Activated CD8-positive, alpha-beta memory T cell treated with anti-CD3 and anti-CD28 coated beads, Interleukin-2, amount 50 U/mL, for 1 hour (primary cell): ENCODE measurements at regions not wholly inside any gene's neighbourhood (a gene's known extent, or its start where the extent isn't known, plus 50 kb on each side); places are given as distances from the start of the nearest gene placed in this dataset.

Experiments
- DNase-seq: peaks from one replicate; pipeline ENCODE4 v3.0.0-alpha.2; 2020; ENCODE audit errors: extremely low read depth

DNA sequence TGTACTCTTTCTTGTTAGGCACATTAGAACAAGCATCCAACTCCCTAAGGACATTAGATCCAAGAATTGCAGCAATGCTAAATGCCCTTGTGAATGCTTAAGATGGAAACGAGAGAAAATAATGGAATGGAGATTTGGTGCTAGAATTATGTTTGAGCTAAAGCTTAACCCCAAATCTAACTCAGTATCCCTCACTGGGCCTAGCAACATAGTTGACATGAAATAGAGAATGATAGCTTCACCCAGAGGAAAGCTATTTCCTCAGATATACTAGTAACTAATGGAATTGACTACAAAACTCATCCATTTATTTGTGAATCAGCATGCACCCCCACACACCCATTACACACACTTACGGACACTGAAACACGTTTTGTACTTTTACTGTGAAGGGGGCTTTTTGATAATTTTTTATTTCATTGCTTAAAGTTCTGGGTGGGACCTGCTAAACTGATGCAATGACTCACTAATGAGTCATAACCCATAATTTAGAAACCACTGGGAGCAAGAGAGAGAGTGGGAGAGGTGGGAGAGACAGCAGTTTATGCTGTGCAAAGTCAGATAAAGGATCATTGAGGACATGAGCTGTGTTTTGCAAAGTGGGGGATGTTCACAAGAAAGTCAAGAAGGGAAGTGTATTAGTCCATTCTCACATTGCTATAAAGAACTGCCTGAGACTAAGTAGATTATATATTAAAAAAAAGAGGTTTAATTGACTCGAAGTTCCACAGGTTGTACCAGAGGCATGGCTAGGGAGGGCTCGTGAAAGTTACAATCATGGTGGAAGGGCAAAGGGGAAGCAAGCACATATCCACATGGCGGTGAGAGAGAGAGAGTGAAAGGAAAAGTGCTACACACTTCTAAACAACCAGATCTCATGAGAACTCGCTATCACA is 382.7 kb downstream of the SFMBT2 start:
- no peak for DNase-seq

DNA sequence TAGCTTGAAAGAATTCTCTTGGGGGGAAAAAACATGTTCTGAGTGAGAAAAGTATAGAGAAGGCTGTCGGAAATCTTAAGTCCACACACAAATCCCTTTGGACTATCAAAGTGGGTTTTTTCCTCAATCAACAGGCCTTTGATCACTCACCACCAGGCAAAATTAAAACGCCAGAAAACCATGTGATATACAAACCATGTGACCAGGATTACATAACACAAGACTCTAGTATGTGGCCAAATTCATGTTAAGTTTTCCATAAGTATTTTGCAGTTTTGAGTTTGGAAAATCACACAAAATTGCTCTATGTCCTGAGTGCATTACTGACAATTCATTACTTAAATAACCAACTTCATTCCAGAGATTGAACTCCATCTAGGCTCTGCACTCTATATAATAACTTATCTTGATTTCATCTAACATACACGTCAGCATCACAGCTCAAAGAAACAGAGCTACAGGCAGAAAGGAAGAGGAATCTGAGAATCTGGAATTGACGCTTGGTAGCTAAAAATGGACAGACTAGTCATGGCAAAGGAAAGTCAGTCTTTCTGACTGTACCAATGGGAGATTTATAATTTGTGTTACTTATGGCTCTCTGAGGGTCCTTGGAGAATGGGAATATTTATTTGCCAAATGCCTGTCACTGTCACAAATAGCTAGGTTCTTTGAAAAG is 383.5 kb downstream of the SFMBT2 start:
- DNase-seq: no peak

DNA sequence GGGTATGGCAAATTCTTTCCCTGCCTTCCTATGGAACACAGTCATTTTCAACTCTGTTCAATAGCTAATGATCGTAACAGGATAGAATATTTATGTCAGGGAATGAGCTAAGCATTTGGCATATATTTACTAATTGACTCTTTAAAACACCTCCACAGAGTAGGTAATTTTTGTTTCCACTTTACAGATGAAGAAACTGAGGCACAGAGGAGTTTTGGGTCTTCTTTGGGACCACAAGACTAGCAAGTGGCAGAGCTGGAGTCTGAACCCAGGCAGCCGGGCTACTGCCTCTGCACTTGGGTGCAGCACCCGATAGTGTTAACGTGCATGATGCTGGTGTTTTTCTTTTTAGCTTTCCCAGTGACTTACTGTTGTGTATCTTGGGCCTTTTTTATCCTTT is 384.0 kb downstream of the SFMBT2 start:
- DNase-seq: no peak

DNA sequence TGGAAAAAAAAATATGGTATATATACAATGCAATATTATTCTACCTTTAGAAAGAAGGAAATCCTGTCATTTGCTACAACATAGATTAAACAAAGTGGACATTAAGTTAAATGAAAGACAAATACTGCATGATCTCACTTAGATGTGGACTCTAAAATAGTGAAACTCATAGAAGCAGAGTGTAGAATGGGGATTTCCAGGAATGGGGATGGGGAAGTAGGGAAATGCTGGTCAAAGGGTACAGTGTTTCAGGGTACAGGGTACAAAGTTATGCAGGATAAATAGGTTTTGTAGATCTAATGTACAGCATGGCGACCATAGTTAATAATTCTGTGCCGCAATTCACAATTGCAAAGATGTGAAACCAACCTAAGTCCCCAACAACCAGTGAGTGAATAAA is 385.5 kb downstream of the SFMBT2 start:
- DNase-seq: no peak

DNA sequence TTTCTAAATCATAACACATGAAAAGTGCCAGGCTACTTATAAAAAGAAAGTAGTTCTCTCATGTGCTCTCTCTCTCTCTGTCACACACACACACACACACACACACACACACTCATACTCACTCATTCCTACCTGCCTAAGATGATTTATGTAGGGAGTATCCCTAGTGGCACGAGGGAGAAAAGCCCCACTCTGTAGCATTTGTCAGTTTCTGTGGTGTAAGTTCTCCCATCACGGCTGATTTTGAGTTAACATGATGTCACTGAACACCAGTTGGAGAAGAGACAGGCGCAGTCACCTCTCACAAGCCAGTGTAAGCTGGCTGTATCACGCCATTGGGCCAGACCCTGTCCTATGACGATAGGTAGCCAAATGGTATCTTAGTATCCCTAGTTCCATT is 395.4 kb downstream of the SFMBT2 start:
- DNase-seq: no peak

DNA sequence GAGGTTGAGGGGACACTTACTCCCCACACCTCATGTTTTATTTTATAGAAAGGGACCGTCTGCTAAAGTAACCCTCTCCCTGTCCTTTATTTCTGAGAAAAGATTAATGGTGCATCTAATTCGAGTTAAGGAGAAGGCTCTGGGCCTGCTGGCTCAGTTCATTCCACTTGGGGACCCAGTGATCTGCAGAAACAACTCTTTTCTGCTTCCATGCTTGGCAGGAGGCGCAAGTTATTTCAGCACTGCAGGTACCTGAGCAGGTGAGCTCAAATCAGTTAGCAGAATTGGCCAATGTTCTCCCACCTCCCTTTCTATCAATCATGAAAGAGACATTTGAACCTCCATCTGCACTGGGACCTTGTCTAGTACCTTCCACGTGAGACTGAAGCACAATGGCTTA is 396.1 kb downstream of the SFMBT2 start:
- DNase-seq: no peak

DNA sequence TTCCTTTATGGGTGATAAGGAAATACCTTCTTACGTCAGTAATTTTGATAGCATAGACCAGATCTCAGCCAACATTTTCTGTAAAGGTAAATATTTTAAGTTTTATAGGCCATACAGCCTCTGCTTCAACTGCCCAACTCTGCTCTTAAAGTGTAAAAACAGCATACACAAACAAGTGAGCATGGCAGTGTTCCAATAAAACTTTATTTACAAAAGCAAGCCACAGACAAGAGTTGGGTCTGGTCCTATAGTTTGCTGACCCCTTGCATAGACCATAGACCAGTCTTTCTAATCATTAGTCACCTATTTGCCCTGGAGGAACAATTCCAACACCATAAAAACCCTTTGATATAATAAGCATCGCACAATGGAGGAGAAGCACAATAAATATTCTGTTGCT is 398.8 kb downstream of the SFMBT2 start:
- DNase-seq: no peak

DNA sequence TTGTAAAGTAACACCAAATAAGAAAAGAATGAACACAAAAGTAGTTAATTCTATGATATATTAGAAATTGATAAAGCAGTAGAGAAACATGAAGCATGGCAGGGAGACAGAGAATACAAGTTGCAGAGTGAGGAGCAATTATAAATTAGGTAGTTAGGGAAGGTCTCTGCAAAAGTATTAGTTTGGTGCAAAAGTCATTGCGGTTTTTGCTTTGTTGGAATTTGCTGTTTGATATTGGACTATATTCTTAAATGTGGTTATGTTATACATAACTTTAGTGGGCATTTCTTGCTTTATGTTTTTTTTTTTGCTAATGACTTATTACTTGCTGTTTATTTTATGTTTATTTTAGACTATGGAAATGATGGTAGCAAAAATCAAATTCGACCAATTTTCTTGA is 402.2 kb downstream of the SFMBT2 start:
- no peak for DNase-seq

DNA sequence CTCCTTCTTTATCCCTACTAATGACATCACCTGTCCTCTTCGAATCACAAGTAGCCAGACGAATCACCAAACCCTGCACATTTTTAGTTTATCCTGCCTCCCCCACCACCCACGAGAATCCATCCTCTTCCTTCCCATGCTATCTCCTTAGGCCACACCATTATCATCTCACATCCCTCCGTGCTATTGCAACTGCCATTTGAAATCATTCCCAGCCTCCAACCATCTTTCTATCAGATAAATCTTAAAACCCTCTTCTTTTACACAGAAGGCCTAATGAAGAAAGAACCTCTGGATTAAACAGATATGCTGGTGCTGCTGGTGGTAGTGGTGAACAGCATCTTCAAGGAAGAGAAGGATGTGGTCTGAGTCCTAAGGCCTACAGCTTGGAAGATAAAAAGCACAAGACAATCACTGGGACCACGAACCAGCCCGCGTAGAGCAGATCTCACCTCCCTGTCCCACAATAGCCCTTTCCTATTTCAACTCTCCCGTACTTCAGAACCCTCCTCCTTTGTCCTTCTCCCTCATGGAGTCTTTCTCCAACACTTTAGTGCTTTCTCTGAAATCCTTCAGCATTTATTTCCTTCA is 403.1 kb downstream of the SFMBT2 start:
- no peak for DNase-seq

DNA sequence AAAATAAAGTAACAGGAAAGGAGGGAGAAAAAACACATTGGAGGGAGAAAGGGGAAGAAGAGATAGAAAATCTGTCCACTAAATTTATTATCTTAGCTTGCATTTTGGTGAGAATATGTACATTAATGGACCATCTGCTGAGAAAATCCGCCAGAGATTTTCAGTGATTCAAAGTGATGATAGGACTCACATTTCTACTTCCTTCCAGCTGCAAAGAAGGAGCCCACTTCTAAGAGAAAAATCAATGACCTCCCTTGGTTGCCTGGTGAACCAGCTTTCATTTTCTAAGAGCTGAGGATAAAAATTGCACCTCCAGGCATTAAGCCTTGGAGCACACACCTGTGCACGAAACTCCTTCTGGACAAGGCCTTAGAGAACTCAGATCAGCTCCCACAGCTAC is 404.3 kb downstream of the SFMBT2 start:
- no peak for DNase-seq

DNA sequence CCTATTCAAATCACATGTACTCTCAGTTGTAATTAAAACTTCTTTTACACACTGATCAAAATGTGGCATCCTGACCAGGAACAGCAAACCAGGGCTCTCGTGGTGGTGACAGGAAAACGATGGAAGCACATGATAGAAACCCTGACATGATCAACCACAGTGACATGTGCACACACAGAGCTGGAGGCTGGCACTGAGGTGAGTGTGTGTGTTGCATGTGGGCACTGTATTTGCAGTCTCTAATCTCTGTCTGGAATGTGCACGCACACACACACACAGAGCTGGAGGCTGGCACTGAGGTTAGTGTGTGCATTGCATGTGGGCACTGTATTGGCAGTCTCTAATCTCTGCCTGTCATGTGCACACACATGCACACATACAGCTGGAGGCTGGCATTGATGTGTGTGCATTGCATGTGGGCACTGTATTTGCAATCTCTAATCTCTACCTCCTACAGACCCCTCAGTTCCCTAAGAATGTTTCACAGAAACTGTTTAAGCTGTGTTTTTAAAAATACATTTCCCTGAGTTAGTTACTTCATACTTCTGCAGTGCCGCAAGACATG is 406.9 kb downstream of the SFMBT2 start:
- DNase-seq: no peak

DNA sequence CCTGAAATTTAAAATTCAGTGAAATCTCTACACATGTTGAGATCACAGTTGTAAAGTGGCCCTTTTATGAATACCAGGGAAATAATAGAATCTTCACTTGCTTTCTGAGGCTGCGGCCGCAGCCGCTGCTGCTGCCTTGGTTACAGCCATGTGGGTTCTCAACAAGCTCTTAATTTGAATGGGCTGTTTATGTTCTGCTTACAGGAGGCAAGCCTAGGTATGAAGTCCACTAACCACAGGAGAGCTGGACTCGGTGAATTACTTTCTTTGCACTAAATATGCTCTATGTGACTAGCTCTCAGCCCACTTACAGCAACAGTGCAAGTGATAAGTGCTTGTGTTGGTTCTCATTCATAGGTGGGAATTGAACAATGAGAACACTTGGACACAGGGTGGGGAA is 410.8 kb downstream of the SFMBT2 start:
- no peak for DNase-seq

DNA sequence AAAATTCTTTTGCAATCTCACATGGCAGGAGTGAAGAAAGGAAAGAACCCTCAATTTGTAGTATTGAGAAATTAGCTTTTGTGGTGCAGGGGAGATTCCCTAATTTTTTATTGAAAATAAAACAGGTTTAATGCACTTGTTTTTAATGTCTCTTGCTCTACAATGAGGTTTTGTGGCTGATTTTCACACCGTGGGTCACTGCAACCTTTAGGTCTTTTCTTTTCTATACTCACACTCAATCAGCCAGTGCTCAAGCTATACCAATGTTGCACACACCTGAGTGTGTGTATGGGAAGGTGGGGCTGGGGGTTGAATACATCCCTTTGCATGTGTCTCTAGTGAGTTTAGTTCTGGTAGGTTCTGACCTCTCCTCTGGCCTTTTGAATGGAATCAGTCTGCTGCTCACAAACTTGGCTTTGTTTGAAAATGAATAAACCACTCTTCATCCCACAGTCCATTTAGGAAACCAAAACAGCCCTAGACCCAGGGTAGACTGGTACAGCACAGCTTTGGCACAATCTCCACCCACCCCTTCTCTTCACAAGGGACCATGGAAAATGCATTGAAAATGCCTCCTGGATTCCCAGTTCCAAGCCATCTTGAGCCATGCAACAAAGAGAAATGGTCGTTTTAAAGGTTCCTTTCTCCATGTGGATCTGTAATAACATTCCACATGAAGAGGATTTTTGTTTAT is 411.5 kb downstream of the SFMBT2 start:
- DNase-seq: no peak

DNA sequence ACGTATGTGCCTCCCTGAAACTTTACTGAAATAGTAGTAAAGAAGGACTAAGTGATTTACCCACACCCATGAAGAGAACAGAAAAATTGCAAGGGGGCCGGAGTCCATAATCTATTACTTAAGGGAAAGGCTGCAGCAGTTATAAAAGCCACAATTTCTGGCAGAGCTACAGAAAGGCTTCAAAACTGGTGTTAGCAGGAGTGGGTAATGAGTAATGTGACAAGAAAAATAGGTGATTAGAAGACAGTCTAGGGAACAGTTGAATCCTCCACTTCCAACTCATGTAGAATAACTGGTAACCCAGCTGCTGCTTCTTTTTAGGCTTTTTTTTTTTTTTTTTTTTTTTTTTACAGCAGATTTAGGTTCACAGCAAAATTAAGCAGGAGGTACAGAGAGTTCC is 413.3 kb downstream of the SFMBT2 start:
- no peak for DNase-seq

DNA sequence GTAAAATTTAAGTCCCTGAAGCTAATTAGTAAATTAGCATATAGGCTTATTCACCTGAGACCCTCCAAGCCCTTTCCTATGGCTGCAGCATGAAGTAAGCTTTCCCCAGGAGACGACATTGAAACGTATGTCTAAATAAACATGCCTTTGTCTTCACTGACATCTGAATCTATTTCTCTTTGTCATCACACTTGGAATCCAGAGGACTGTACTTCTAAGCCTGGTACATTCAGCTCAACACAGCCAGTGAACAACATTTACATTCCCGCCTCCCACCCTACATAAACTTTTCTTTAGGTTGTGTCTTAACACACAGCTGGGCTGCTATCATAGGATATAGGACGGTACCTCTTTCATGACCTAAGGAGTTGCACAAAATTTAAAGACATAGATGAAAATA is 414.4 kb downstream of the SFMBT2 start:
- no peak for DNase-seq

DNA sequence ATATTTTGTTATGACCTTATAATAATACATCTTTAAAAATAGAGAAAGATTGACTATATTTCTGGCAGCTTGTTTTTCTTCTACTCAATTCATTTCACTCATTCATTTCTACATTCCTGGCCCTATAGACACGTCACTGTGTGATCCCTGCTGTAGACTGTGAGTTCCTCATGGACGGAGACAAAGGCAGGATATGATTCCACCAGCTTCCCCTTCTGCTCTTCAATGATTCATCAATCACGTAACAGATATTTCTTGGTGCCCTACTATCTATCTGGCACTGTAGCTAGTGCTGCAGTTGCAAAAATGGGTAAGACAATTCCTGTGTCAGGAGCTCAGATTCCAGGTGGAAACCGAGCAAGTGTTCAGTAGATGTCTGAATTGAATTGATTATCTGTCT is 415.0 kb downstream of the SFMBT2 start:
- DNase-seq: no peak

DNA sequence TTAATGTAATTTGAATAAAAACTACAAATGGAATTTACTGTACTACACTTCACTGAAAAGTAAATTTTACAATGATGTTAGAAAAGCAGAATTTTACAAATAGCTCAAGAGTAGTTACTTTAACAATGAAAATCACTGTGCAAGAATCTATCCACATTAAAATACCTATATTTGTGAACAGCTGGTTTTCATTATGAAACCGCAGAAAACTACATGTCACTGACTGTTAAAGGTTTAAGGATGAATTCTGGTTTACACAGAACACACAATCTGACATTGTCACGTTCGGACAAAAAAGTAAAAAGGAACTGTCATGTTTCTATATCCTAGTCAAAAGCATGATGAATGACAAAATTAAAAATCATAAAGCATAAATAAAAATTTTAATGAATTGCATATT is 415.3 kb upstream of the PRKCQ start:
- DNase-seq: no peak

DNA sequence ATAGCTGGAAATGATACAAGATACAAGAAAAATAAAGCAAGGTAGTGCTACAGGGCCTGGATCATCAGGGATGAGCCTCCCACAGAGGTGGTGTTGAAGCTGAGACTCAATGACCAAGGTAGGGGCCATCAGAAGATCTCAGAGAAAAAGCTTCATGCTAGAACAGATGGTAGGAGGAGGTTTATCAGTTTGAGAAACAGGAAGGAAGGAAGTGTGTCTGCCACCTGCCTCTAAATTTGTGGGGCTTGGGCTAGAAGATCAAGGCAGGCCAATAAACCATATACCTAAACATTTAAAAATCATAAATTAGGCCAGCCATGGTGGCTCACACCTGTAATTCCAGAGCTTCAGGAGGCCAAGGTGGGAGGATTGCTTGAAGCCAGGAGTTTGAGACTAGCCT is 410.8 kb upstream of the PRKCQ start:
- no peak for DNase-seq

DNA sequence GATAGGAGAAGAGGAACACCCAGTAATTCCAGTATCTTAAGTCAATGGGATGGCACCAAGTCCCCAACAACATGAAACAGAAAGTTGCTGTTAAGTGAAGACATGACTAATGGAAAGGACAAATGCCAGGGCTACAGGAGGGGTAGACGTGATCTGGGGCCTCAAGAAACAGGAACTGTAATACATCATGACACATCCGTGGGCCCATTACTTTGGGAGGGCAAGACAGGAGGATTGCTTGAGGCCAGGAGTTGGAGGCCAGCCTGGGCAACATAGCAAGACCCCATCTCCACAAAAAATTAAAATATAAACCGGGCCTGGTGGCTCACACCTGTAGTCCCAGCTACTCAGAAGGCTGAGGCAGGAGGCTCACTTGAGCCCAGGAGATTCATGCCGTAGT is 408.6 kb upstream of the PRKCQ start:
- DNase-seq: no peak

DNA sequence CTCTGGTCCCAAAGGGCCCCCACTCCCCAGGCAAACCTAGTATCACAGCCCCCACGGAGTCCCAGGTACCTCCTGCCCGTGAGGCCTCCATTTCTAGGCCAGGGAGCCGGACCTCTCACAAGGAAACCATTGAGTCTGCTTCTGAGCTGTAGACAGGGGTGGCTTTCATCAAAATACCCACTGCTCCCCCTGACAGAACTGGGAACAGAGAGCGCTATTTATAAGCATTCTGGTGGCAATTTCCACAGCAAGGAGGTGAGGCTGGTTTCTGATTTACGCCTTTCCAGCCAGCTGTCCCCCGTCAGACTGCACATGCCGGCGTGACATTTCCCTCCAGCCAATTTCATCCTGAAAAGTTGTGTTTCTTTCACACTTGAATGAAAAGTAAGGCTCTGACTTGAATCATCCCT is 407.5 kb upstream of the PRKCQ start:
- DNase-seq: no peak

DNA sequence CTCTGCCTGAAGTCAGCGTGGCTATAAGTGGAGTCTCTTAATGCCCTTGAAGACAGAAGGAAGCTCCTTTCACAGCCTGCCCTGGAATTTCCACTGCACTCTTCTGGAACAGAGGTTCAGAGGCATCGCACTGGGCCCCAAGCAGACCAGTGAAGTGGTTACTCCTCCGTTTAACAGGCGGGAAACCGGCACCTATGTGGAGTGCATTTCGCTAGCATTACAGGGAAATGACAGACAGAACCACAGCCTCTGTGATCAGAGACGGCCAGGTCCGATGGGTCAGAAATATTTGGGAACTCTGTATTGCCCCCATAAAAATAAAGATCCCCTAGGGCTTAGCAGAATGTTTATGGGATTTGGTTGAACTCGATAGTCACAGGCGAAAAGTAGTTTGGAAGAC is 406.9 kb upstream of the PRKCQ start:
- no peak for DNase-seq

DNA sequence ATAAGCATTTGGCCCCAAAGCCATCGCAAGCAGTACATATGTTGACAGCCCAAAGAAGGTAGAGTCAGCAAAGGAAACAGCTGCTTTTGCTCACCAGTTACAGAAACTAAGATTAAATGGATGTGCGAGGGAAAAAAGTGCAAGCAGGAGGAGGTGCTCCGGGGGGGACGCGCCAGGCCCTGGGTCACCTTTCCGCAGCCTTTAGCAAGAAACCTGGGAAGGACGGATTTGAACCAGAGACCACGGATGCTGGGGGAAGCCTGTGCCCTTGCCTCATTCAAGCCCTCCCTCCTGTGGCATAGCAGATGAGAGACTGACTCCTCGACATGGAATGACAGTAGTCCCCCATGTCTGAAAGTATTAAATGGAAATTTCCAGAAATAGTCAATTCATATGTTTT is 405.6 kb upstream of the PRKCQ start:
- no peak for DNase-seq
